ENCODE measurements at regions not wholly inside any gene's neighbourhood (a gene's known extent, or its start where the extent isn't known, plus 50 kb on each side); places are given as distances from the start of the nearest gene placed in this dataset.
"Not testable (repeated sequence)": the region's sequence is repeated elsewhere in the genome, so short reads cannot be mapped to it uniquely, and the experiment has no call there.

DNA sequence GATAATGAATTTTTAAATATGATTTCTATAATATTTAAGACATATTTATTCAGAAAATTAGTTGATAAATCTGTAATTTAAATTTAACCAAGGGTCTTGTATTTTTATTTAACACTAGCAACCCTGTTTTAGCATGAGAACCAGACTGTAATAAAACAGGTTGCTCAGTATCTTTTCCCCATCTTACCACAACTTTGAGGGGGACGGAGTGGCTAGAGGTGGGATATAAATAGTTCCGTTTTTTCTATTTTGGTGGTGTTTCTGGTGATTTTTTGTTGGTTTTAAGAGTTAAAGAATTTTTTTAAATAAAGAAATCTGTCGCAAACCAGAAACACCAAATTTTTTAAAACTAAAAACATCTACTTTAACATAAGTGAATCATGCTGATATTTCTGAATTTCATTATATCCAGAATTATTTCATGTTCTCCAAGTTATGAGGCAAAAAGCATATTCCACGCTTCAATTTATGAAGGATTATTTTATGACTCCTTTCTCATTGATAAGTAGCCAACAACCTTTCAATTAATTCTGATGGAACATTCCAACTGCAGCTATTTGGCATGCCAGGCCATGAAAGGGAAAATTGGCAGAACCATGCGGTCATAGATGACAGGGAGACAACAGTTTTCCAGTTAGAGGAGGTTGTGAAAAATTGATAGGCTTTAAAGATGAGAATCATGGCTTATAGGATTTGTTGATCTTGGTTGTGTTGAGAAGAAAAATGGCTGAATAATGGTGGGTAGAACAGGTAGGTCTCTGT is 151.9 kb upstream of the CARMIL1 start:
- no peak for DNase-seq

DNA sequence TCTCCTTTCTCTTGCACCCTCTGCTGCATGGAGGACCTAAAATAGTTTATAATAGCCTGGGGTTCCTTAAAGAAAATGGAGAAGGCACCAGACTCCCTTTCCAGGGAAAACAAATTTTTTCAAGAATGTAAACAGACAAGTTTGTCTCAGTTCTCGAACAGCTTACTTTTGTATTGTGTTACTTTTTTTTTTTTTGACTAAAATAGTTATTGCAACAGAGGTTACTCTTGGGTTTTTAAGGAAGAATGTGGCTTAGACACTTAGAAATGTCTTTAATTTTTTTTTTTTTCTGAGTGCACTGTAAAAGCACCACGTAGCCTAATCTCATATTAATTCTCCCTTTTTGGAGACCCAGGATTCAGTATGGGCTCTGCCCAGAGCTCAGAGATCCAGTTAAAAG is 148.7 kb upstream of the CARMIL1 start:
- DNase-seq: no peak

DNA sequence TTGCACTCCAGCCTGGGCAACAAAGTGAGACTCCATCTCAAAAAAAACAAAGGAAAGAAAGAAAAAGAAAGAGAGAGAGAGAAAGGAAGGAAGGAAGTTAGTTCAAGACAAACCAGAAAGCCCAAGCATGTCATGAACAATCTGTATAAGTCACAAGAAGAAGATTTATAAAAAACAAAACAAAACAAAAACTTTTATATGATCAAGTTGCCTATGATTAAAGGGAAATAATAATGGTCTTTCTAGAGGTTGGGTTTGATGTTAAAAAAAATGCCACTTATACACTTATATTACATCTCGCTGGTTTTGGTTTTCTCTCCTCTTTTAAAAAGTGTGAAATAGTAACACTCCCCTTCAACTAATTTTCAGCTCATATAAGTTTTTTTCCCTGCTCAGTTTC is 146.2 kb upstream of the CARMIL1 start:
- no peak for DNase-seq

DNA sequence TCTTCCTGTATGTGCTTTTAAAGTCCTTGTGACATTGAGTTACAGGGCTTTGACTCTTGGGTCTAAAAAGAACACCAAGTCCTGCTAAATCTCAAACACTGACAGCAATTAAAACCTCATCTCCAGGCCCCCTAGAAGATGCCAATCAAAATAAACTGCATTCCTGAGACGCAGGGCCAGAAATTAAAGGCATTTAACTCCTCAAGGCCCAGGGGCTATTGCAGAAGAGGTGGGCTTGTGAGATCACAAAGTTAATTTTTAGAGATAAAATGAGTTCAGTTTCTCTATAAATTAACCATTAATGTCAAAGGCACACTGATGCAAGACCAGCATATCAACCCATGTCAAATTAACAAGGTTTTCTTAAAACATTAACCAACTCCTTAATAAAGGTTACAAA is 145.6 kb upstream of the CARMIL1 start:
- no peak for DNase-seq

DNA sequence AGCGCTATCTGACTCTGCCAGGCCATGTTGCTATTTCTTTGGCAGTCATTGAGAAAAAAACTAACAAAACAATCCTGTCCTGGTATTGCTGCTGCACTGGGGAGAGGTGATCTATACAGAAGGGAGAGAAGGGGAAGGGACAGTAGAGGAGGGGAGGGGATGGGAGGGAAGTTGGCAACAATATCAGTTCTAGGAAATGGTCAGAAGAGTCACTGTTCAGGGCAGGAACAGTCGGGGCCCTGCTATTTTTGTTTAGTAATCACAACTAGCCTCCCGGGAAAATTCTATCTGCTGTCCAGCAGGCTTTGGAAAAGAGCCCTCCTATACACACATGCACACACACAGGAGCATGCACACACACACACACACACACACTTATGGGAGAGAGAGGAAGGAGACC is 142.3 kb upstream of the CARMIL1 start:
- DNase-seq: no peak

DNA sequence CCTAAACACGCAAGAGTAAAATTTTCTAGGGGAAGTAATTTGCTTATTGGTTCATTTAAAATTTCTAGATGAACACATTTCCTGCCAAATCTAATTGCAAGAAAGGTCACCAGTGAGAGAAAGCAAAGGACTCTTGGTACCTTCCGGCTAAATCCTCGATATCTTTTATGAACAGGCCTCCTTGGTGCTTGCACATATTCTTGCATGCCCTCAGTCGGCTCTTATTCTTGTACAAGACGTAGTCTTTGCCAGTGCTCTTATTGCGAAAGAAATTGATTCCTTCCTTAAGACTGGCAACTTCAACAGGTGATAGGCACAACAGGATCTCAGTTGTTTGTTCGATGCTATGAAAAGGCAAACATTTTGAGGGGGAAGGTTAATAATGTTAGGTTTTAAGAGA is 141.7 kb upstream of the CARMIL1 start:
- peak in 1 of 2 donors; percentile 30 for DNase-seq

DNA sequence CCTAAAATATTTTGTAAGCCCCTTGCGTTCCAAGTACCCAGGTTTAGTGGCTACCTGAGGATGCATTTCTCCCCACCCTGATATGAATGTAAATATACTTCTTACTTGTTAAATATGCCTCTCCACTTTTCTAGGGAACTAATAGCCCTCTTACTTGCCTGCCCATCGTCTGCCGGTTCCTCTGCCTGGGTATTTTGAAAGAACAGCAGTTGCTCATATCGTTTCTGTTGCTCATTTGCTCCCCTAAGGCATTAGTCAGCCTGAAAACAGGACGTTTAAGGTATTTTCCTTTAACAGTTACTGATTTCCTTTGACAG is 141.3 kb upstream of the CARMIL1 start:
- DNase-seq: no peak

DNA sequence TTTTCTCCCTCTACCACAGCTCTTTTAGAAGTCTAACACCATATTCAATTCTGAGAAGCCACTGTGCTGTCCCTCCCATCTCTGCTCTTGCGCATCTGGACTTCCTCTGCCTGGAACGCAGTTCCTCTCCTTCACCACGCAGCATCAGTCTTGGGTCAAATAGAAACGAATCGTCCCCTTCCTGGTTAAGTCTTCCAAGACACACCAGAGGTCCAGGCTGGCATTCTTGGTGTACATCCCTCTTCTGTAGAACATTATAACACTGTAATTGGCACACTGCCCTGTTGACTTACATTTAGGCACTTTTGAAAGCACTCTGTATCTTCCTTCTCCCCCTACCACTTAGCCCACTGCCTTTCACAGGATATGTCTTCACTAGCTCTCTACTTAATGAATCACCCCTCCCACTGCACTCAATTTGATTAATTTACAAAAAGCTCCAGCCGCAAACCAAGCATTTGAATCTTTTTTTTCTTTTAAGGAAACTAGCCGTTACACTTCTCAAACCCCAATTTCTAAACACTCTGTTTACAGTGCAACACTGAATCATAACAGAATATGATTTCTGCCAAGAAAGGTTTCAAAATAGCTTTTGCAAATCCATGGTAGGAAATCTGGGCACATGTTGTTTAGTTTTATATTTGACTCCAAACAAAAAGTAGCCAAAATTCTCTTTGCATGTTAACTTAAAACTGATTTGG is 140.8 kb upstream of the CARMIL1 start:
- peak; percentile 69 to 70 for DNase-seq

DNA sequence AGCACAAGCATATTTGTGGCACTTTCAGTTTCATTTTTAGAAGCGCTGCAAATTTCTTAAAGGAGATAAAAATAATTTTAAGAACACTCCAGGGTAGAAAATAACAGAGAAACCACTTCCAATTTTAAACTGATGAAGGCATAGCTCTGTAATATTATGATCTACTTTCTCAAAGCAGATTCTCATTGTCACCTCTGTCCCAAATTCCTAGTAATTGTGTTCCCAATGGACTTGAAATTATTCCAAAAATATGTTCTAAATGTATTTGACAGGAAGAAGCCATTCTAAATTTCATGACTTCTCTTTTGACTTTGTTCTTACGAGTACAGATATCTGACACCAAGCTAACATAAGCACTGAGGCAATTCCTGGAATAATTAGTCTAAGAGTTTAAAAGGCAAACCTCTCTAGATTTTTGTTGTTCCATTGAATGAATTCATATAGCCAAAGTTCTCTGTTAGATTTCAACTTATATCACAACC is 140.2 kb upstream of the CARMIL1 start:
- no peak for DNase-seq

DNA sequence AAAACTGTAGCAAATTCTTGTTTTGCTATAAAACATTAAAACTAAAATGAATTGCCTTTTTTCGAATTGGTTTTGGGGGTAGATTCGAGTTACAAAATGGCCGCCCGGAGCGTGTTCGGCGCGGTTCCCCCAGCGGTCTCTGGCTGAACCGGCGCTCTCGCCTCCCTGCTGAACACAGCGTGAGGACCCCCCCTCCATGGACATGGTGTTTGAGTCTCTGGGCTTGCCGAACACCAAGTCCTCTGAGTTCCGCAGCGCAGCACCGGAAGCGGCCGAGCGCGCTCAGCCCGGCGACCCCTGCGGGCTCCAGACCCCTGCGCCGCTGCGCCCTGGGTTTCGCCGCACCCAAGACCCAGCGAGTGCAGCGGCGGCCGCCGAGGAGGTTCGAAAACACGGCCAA is 139.6 kb upstream of the CARMIL1 start:
- DNase-seq: peak in 1 of 2 donors; percentile 7

DNA sequence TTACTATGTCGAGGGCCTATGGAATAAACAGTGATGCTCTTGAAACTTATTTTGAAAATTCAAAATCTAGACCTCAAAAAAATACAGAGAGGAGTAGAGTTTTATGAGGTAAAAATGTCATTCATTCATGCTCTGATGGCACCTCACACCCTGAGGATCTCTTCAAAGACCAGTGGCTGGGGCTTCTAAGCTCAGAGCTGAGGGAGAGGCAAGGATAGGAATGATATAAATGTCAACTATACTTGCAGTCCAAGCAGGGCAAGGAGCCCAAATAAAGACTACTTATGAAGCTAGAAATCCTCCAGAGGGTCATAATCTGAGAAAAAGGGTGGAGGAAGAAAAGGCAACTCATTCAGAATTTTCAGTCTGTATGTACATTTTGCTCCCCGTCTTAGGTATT is 136.7 kb upstream of the CARMIL1 start:
- no peak for DNase-seq

DNA sequence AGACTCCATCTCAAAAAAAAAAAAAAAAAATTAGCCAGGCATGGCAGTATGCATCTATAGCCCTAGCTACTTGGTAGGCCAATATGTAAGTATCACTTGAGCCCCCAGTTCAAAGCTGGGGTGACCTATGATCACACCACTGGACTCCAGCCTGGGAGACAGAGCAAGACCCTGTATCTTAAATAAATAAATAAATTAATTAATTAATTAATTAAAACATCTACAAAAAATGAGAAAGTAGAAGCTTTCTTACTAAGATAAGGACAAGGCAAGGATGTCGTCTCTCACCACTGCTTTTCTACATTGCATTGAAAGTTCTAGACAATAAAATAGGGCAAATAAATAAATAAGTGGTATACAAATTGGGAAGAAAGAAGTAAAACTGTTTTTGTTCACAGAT is 134.3 kb upstream of the CARMIL1 start:
- DNase-seq: no peak

DNA sequence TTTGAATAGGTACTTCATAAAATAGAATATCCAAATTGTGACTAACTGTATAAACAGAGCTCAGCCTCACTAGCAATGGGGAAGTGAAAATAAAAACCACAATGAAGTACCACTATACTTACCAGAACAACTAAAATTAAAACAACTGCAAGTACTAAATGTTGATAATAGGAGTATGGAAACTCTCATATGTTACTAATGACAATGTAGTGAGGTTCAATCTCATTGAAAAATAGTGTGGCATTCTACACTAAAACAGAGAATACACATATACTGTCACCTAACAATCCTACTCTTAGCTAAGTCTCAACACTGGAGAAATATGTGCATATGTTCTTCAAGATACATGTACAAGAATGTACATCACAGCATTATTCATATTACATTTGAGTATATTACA is 132.0 kb upstream of the CARMIL1 start:
- no peak for DNase-seq

DNA sequence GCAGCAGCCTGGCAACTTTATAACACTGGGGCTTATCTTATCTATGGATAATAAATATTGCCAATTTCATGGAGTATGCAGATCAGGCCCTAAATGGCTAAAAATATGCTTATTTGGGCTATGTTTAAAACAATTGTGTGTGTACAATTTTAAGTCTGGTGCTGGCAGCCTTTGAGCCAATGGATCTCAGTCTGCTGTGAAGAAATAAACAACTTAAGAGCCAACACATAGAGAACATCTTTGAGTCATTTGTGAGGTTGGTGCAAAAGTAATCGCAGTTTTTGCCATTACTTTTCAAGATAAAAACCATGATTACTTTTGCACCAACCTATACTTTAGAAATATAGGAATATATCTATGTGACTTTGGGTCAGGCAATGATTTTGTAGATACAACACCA is 129.1 kb upstream of the CARMIL1 start:
- no peak for DNase-seq

DNA sequence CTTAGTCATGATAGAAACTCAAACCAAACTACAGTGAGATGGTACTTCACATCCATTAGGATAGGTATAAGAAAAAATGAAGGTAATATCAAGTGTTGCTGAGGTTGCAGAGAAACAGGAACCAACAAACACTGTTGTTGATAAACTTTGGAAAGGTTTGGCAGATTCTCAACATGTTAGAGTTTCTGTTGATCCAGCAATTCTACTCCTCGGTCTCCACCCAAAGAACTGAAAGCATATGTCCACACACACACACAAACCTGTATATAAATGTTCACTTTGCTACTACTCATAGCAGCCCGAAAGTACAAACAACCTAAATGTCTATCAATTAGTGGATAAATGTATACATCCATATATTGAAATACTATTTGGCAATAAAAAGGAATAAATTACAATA is 128.3 kb upstream of the CARMIL1 start:
- no peak for DNase-seq

DNA sequence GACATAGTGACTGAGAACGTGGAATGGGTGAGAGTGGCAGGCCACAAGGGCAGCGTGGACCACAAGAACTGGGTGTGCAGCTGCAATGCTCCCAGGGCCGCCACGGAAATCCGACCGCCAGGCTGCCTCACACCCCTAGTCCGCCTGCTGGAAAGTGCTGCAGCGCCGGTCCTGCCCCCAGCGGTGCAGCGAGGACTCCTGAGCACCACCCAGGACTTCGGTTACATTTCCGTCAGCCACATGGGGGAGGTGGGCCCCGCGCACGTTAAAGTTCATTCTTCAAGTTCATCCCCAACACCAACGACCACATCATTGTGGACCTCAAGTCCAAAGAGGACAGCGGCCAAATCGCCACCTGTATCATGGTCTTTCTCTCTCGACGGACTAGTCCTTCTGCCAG is 126.1 kb upstream of the CARMIL1 start:
- DNase-seq: no peak

DNA sequence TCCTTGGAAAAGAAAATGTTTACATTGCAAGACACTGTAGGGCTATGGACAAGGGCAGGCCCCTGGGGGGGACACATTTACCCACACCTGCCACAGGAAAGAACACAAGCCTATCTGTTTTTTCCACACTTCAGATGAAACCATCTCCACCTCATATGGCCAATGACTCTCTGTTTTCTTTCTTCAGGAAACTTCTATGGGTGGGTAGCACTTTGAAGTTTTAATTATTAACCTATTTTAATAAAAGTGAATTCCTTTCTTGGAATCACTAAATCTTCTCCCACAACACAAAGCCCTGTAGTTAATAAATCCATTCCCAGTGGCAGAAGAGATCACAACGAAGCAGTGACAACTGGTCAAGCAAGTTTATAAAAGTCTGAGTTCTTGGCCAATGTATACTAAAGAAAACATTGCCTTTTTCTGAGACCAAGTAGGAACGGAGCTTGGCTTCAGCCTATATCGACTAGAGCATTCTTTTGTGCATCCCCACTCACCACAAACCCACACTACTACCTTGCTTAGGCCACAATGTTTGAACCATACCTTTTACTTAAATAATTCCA is 125.1 kb upstream of the CARMIL1 start:
- no peak for DNase-seq

DNA sequence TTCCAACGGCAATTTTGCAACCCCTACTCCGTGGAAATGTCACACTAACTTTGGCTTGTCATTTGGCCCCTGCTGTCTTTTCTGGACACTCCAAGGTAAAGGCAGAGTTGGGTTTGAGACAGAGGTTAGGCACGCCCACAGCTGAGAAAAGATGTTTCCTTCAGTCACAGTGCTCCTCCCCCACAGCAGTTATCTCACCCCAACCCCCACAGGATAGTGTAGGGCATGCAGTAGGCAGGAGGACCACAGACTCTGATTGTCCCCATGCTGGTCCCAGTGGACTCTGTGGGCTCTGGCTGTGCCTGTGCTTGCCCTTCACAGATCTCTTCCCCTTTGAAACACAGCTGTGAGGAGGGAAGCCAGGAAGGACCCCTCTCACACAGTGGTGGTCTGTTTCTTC is 124.0 kb upstream of the CARMIL1 start:
- DNase-seq: no peak

DNA sequence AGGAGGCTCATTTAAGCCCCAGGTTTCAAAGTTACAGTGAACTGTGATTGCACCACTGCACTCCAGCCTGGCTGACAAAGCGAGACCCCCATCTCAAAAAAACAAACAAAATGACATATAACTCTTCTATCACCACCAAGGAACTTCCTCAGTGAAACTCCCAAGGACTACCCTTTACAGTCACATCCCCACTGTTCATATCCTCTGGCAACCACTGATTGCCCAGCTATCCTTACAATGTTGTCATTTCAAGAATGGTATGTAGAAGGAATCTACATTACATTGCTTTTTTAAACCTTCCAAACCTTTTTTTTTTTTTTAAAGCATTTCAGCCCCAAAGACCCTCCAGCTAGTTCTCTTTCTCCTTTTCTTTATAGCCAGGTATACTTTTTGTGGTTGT is 123.1 kb upstream of the CARMIL1 start:
- DNase-seq: no peak

DNA sequence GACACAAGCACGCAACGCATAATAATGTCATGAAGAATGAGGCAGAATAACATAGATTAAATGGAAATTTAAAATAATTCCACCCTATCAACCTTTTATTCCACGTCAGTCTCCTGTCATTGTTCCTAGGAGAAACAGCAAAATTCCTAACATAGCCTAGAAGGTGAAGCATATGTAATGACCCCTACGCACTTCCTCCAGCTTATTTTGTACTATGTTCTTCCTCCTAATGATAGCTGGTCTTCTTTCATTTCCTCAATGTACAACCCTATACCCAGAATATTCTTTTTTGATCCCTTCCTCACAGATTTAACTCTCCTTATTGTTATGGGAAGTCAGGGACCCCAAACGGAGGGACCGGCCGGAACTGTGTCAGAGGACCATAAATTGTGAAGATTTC is 122.0 kb upstream of the CARMIL1 start:
- DNase-seq: no peak

DNA sequence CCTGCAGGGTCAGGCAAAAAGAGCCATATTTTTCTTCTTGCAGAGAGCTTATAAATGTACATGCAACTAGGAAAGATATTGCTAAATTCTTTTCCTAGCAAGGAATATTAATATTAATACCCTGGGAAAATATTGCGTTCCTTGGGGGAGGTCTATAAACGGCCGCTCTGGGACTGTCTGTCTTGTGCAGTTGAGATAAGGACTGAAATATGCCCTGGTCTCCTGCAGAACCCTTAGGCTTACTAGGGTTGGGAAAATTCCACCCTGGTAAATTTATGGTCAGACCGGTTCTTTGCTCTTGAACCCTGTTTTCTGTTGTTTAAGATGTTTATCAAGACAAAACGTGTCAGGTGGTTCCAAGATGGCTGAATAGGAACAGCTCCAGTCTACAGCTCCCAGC is 121.3 kb upstream of the CARMIL1 start:
- DNase-seq: no peak

DNA sequence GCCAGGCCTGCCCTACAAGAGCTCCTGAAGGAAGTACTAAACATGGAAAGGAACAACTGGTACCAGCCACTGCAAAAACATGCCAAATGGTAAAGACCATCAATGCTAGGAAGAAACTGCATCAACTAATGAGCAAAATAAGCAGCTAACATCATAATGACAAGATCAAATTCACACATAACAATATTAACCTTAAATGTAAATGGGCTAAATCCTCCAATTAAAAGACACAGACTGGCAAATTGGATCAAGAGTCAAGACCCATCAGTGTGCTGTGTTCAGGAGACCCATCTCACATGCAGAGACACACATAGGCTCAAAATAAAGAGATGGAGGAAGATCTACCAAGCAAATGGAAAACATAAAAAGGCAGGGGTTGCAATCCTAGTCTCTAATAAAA is 119.0 kb upstream of the CARMIL1 start:
- not testable (repeated sequence) for DNase-seq

DNA sequence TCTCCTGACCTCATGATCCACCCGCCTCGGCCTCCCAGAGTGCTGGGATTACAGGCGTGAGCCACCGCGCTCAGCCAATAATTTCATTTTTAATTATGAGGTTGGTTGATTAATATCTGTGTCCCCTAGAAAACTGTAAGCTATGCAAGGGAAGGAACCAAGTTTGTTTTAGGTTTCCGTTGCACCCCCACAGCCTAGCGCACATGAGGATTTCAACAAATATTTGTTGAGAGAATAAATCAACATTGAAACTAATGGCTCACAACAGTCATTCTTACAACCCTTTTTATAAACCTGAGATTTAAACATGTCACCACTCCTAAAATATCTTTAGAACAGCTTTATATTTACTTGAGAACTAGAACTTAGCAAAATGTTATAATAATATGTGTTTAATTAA is 114.0 kb upstream of the CARMIL1 start:
- DNase-seq: no peak

DNA sequence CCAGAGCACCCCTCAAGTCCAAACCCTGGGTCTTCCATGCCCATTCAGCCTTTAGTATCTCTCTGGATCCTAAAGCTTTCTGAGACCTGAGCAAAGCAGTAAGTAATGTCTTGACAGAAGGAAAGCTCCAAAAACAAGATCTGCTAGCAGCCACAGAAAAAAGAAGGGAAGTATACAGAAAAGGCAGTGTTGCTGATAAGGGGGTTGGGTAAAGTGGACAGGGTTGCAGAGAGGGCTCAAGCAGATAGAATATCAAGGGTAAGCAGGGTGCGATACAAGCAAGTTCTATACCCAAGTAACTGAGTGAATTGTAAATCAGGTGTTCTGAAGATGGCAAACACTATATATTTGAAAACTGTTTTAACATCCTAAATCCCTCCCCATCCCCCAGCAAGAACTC is 113.4 kb upstream of the CARMIL1 start:
- no peak for DNase-seq
